NCI-H2029 (cell line): ENCODE measurements at regions not wholly inside any gene's neighbourhood (a gene's known extent, or its start where the extent isn't known, plus 50 kb on each side); places are given as distances from the start of the nearest gene placed in this dataset.

Experiments
- DNase-seq: peaks from one replicate; lab custom pipeline; 2025; lab: John Stamatoyannopoulos, UW

DNA sequence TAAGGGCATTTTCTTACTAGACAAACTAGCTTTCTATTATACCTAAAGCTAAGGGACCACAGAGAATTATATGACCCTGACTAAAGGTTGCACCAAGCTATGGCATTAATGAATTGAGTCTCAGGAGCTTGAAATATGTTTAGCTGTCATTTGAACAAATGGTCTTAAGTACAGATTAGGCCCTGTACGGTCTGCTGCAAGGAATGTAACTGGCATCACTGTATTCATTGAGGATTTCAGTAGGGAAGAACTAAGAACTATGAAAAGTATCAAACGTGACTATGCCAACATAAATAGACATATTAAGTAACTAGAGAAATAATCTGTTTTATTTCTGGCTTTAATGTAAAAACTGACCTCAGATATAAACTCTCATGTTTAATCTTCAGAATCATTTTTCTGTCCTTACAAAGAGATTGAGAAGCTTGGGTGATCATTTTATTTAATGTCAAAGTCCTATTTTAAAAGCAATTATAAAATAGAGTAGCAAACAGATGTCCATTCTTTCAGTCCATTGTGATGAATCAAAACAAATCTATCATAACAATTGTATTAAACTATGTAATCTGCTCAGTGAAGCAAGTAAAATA, 845.9 kb downstream of the MAT2B start:
- no peak for DNase-seq

- DNase-seq, result no peak
Measured at GRCh38 chr5:164352695-164353094, 847.3 kb downstream of the MAT2B start.

- no peak for DNase-seq
Measured at GRCh38 chr5:164353155-164353554, 847.7 kb downstream of the MAT2B start.

- DNase-seq, result no peak
Measured at GRCh38 chr5:164354139-164354751, 848.8 kb downstream of the MAT2B start.

DNA sequence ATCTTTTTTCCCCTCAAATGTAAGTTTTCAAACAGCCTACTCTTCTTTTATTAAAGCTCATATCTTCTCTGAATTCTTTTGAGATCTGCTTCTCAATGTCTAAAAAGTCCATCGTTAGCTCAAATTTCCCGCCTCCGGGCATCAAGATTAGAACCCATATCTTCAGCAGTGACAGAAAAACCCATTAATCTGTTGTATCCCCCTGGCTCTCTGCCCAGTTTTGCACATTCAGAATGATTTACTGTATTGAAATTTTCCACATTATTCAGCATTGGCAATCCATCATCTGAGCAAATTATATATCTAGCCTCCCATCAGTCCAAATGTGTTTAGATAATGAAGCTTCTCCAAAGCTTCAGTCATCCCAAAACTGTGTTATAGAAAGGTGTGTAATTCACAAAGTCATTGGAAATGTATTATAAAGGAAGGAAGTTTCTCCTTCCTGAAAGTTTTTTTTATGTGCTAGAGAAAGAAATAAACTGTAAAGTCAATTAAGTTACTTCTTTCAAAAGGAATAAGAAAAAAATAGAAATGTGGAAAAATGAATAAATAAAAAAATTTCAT, 849.9 kb downstream of the MAT2B start:
- DNase-seq, result no peak

GRCh38 chr5:164356790-164357189, 851.4 kb downstream of the MAT2B start:
- no peak for DNase-seq

DNA sequence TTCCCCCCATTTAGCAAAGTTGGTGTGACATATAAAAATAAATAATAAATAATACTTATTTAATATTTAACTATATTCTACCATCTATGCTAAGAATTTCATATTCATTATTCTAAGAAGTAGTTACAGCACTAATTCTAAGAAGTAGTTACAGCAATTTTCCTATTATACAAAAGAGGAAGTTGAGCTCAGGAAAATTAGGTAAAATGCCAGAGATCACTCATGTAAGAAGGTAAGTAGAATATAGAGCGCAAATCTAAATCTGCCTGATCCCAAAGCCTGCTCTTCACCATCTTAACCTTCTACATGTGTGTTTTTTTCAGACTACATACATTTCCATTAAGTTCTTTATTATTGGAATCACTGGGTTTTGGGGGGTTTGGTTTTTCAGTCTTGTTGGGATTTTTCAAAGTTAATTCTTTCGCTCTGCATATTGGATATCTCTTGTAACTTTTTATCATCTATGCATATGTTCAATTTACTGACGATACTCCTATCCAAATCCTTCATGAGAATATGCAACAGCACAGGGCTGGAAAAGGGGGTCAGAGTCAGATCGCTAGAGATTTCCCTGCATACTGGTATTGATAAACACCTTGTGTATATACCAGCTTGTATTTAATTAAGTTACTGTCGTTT, 852.1 kb downstream of the MAT2B start:
- no peak for DNase-seq

DNA sequence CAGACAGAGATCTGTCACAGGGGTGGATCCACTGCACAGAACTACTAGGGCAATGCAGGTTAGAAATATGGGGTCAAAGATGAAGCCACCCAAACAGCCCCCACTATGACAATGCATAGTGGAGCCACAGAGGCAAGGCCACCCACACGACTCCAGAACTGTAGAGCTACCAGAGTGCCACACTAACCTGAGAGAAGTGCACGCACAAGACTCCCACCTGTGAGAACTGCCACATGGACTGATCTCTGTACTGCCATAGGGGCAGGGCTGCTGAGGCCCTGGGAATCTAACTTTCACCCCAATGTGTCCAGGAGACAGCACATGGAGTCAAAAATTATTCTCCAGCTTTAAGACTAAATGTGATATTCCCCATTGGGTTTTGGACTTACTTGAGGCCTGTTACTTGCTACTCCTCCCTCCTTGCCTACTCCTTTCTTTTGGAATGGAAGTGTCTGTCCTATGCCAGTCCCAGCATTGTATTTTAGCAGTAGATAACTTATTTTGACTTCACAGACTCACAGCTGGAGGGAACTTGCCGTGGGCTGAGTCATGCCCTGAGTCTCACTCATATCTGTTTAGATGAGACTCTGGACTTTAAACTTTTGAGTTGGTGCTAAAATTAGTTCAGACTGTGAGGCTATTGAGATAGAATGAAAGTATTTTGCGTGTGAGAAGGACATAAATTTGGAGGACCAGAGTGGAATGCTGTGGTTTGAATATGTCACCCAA, 853.3 kb downstream of the MAT2B start:
- no peak for DNase-seq

GRCh38 chr5:164359260-164360255, 854.1 kb downstream of the MAT2B start:
- no peak for DNase-seq

- DNase-seq, result no peak
Measured at GRCh38 chr5:164360589-164360988, 855.2 kb downstream of the MAT2B start.

DNA sequence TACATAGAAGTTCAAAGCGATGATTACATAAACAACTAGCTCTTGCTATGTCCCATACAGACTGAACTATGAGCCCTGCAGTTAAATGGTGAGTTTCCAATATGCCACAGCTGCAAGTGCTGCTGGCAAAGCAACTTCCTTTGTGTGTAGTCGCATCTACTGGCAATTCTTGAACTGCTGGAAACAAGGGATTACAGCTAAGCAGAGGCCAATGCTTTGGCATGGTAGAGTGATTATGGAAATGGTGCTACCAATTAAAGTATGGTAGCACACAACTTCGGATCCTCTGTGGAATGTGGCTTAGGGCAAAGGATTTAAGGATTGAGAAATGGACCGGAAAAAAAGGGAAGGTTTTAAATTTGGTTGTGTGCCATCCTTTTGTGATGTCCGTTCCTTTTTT, 856.6 kb downstream of the MAT2B start:
- no peak for DNase-seq

DNA sequence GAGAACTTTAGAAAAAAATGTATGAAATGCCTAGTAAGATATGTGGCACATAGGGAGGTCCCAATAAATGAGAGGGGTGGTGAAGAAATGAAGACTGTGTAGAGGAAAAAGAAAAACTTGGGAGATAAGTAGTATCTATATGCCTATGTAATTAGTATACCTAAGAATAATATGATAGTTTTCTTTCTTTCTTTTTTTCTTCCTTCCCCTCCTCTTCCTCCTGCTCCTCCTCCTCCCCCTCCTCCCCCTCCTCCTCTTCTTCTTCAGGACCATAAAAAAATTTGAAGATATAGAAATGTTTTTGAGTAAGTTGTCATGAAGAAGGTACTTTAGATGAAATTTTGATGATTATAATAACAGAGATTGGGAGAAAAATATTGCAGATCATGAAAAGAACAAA, 857.4 kb downstream of the MAT2B start:
- DNase-seq, result no peak

- DNase-seq, result no peak
Measured at GRCh38 chr5:164364237-164365208, 859.1 kb downstream of the MAT2B start.

GRCh38 chr5:164370841-164371240, 865.4 kb downstream of the MAT2B start:
- DNase-seq, result no peak

DNA sequence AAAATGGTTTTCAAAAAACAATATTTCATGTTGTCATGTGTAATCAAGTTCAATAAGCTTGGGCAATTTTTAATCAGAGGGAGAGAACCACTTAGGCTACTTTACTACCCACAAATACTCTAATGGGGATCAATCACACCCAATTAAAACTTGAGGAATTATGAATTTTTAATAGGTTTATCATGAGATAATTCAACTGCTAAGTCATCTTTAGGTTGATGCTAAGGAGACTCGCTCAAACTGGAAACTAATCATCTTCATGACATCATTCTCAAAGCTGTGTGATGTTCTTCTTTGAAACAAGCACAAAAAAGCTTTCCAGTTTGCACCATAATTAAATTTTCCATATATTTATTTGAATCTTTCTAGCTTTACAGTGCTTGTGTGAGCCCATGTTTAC, 867.5 kb downstream of the MAT2B start:
- no peak for DNase-seq

DNA sequence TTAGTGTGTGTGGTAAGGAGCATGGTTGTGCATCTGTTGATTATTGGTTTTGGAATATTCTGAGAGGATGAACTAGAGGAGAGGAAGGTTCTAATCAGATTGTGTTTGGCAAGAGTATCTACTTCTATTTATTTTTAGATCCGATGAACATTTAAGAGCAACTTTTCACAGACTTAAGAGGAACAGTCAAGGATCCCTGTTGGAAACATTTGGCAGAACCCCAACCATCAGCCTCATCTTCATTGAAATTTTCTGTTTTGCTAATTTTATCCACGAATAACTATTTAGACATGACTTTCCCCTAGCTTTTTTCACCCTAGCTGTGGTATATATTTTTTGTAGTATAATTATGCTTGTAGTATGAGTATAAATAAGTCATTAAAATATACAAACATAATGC, 868.5 kb downstream of the MAT2B start:
- no peak for DNase-seq

DNA sequence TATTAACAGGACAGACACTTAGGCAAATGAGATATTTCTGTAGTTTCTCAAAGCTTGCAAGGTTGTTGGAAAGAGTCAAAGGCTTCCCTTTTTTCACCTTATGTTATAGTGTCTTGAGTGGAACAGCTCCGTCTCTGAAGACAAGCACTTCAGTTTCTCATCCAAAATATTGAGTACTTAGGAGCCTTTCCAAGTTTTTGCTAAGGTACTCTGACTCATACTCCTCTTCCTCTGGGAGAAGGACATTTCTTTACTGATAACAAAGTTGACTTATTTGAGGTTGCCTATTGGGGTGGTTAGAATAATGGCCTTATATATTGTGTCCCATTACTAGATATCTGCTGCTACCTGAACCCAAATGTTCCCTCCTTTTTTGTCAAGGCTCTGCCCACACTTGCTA, 869.6 kb downstream of the MAT2B start:
- no peak for DNase-seq

GRCh38 chr5:164376843-164377242, 871.4 kb downstream of the MAT2B start:
- DNase-seq, result no peak

GRCh38 chr5:164377746-164378145, 872.3 kb downstream of the MAT2B start:
- DNase-seq, result no peak

- no peak for DNase-seq
Measured at GRCh38 chr5:164383662-164384061, 878.2 kb downstream of the MAT2B start.
